ENCODE measurements at regions not wholly inside any gene's neighbourhood (a gene's known extent, or its start where the extent isn't known, plus 50 kb on each side); places are given as distances from the start of the nearest gene placed in this dataset.

- intact Hi-C loops (cut with DNase I) = no loop called here
- H3K4me1 ChIP-seq (replicated peaks in 1 of 2) = no peaks in the 10 kb centered on the region
- no peak overlapping the region for H3K4me3 ChIP-seq
- no peak for TF ChIP-seq POLR2A (IDR thresholded peaks at IDR 0.05)
- TF ChIP-seq, protein P1, sequence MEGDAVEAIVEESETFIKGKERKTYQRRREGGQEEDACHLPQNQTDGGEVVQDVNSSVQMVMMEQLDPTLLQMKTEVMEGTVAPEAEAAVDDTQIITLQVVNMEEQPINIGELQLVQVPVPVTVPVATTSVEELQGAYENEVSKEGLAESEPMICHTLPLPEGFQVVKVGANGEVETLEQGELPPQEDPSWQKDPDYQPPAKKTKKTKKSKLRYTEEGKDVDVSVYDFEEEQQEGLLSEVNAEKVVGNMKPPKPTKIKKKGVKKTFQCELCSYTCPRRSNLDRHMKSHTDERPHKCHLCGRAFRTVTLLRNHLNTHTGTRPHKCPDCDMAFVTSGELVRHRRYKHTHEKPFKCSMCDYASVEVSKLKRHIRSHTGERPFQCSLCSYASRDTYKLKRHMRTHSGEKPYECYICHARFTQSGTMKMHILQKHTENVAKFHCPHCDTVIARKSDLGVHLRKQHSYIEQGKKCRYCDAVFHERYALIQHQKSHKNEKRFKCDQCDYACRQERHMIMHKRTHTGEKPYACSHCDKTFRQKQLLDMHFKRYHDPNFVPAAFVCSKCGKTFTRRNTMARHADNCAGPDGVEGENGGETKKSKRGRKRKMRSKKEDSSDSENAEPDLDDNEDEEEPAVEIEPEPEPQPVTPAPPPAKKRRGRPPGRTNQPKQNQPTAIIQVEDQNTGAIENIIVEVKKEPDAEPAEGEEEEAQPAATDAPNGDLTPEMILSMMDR (IDR thresholded peaks at IDR 0.05) = no peak
- no peaks in the 10 kb centered on the region for H3K36me3 ChIP-seq (replicated peaks in 1 of 2)
- no peak for DNase-seq
- H3K9me3 ChIP-seq (replicated peaks in 1 of 3) = no peaks in the 10 kb centered on the region
- H3K27me3 ChIP-seq = no peaks in the 10 kb centered on the region
- 81 to 100% (median 88%) methylated on average over 1 to 5 of the region's 5 CpGs for WGBS, 4 donors
- H3K27ac ChIP-seq = no peak overlapping the region
Observed at GRCh38 chrX:40316502-40316901, 218.7 kb upstream of the BCOR start.

DNA sequence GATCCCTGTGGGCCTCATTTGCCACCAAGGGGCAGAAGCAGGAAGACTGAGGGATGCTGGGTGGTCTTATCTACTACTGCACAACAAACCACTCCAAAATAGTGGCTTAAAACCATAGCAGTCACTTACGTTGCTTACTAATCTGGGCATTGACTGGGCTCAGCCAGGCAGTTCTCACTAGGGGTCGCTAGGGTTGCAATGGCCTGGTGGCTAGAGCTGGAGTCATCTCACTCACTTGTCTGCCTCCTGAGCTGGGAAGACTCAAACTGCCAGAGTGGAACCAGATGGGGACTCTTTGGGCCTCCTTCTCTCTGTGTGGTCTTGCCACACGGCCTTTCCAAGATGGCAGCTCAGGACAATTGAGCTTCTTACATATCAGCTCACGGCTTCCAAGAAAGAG is 216.3 kb upstream of the BCOR start:
- intact Hi-C loops (cut with DNase I) = no loop called here

GRCh38 chrX:40313269-40313668 is 215.5 kb upstream of the BCOR start:
- intact Hi-C loops (cut with DNase I) = no loop called here
- H3K27ac ChIP-seq = no peak overlapping the region
- no peaks in the 10 kb centered on the region for H3K4me1 ChIP-seq (replicated peaks in 1 of 2)
- WGBS, 4 donors = 76 to 100% (median 90%) methylated on average over 2 to 4 of the region's 4 CpGs
- H3K27me3 ChIP-seq = no peaks in the 10 kb centered on the region
- H3K36me3 ChIP-seq (replicated peaks in 1 of 2) = no peaks in the 10 kb centered on the region
- TF ChIP-seq POLR2A (IDR thresholded peaks at IDR 0.05) = no peak
- TF ChIP-seq, protein P1 (IDR thresholded peaks at IDR 0.05) = no peak
- DNase-seq = no peak
- H3K9me3 ChIP-seq (replicated peaks in 1 of 3) = no peaks in the 10 kb centered on the region
- H3K4me3 ChIP-seq = no peak overlapping the region

More for the DNA sequence above, 216.3 kb upstream of the BCOR start:
- H3K27ac ChIP-seq = no peak overlapping the region
- TF ChIP-seq, protein P1 (IDR thresholded peaks at IDR 0.05) = no peak
- TF ChIP-seq POLR2A (IDR thresholded peaks at IDR 0.05) = no peak
- H3K9me3 ChIP-seq (replicated peaks in 1 of 3) = no peaks in the 10 kb centered on the region
- 69 to 100% (median 82%) methylated on average over 2 to 4 of the region's 4 CpGs for WGBS, 4 donors
- H3K27me3 ChIP-seq = no peaks in the 10 kb centered on the region
- H3K36me3 ChIP-seq (replicated peaks in 1 of 2) = no peaks in the 10 kb centered on the region
- no peak for DNase-seq
- H3K4me1 ChIP-seq (replicated peaks in 1 of 2) = no peaks in the 10 kb centered on the region
- H3K4me3 ChIP-seq = no peak overlapping the region

DNA sequence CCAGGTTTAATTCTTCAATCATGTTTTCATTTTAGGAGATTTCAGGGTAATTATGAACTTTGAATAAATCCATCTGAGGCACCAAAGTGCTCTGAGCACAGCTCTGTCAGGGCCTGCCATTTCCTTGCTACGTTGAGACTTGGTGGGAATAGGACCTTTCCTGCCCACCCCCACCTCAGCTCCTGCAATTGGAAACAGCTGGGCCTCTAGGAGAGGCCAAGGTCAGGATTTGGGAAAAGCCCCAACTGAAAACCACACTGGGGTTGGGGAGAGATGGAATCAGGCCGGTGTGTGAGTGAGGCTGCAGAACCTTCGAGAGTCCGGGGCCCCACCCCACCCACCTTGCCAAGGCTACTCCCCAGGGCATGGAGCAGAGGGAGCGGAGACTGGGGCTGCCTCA is 212.7 kb upstream of the BCOR start:
- WGBS, 4 donors = 60 to 80% (median 61%) methylated on average over 5 of the region's 5 CpGs; no CpG with 5 or more reads in 1 of the 4 donors
- Histone ChIP-seq H3K36me3 (replicated peaks in 1 of 2) (no peaks in the 10 kb centered on the region), H3K4me3 (no peak overlapping the region), H3K9me3 (replicated peaks in 1 of 3) (no peaks in the 10 kb centered on the region), H3K27me3 (no peaks in the 10 kb centered on the region), H3K27ac (no peak overlapping the region), H3K4me1 (replicated peaks in 1 of 2) (no peaks in the 10 kb centered on the region)
- intact Hi-C loops (cut with DNase I) = no loop called here
- no peak for DNase-seq
- TF ChIP-seq POLR2A (IDR thresholded peaks at IDR 0.05) = no peak
- TF ChIP-seq, protein P1 (IDR thresholded peaks at IDR 0.05) = no peak

Data from adrenal gland (tissue), 9 donors.